HEK293T (cell line): ENCODE measurements at regions not wholly inside any gene's neighbourhood (a gene's known extent, or its start where the extent isn't known, plus 50 kb on each side); places are given as distances from the start of the nearest gene placed in this dataset.

Experiments used
- BHLHE40 ChIP-seq: fragments of 450-650 bp; IDR thresholded peaks from 2 replicates; pipeline ENCODE4 v1.6.1; 2016; ENCODE audit warnings: mild to moderate bottlenecking, moderate library complexity, borderline replicate concordance
- ELF4 ChIP-seq: fragments of 450-650 bp; IDR thresholded peaks from 2 replicates; pipeline ENCODE4 v1.6.1; 2017; ENCODE audit warnings: antibody characterized with exemption
- FOXA1 ChIP-seq: fragments of 450-650 bp; IDR thresholded peaks from 2 replicates; pipeline ENCODE4 v1.6.1; 2016; ENCODE audit warnings: mild to moderate bottlenecking
- FOXK2 ChIP-seq: fragments of 450-650 bp; IDR thresholded peaks from 2 replicates; pipeline ENCODE4 v1.6.1; 2016; ENCODE audit warnings: mild to moderate bottlenecking
- FOXM1 ChIP-seq: fragments of 450-650 bp; IDR thresholded peaks from 2 replicates; pipeline ENCODE4 v1.6.1; 2017; ENCODE audit warnings: mild to moderate bottlenecking, borderline replicate concordance
- HDGF ChIP-seq: fragments of 450-650 bp; IDR thresholded peaks from 2 replicates; pipeline ENCODE4 v1.6.1; 2017; ENCODE audit warnings: antibody characterized with exemption, borderline replicate concordance
- L3MBTL2 ChIP-seq: fragments of 450-650 bp; conservative IDR thresholded peaks from 2 replicates; pipeline ENCODE4 v1.6.1; 2016; ENCODE audit warnings: mild to moderate bottlenecking
- LEF1 ChIP-seq: fragments of 450-650 bp; IDR thresholded peaks from 2 replicates; pipeline ENCODE4 v1.6.1; 2017; ENCODE audit warnings: mild to moderate bottlenecking, borderline replicate concordance
- NFRKB ChIP-seq: fragments of 450-650 bp; IDR thresholded peaks from 2 replicates; pipeline ENCODE4 v1.6.1; 2016; ENCODE audit warnings: mild to moderate bottlenecking, moderate library complexity
- PKNOX1 ChIP-seq: fragments of 450-650 bp; IDR thresholded peaks from 2 replicates; pipeline ENCODE4 v1.6.1; 2016
- SP1 ChIP-seq: fragments of 450-650 bp; IDR thresholded peaks from 2 replicates; pipeline ENCODE4 v1.6.1; 2017
- SUZ12 ChIP-seq: fragments of 450-650 bp; IDR thresholded peaks from 2 replicates; pipeline ENCODE4 v1.6.1; 2016; ENCODE audit warnings: mild to moderate bottlenecking
- TARDBP ChIP-seq: fragments of 450-650 bp; IDR thresholded peaks from 2 replicates; pipeline ENCODE4 v1.6.1; 2016
- ZNF384 ChIP-seq: fragments of 450-650 bp; IDR thresholded peaks from 2 replicates; pipeline ENCODE4 v1.6.1; 2016

GRCh38 chr5:42888771-42889170, 77.1 kb upstream of the SELENOP start:
- TF ChIP-seq ELF4 (no peak), FOXK2 (no peak), SP1 (no peak), BHLHE40 (no peak), NFRKB (no peak), HDGF (no peak), FOXA1 (no peak), ZNF384 (no peak), PKNOX1 (no peak), LEF1 (no peak), FOXM1 (no peak), TARDBP (no peak), SUZ12 (no peak), L3MBTL2 (no peak)
